Neural cell (in vitro differentiated cells): ENCODE measurements at regions not wholly inside any gene's neighbourhood (a gene's known extent, or its start where the extent isn't known, plus 50 kb on each side); places are given as distances from the start of the nearest gene placed in this dataset.

Source experiments
- H2AFZ ChIP-seq: fragments of 200-600, 300-800 bp; sonication (generic), shearing (Covaris generic); 2 replicates; pipeline ENCODE4 v1.6.0; 2014; ENCODE audit warnings: low read depth, mild to moderate bottlenecking, antibody characterized with exemption, low read length, moderate library complexity
- H3F3A ChIP-seq: fragments of 200-600 bp; shearing (Covaris generic); 2 replicates; pipeline ENCODE4 v1.6.1; 2016; ENCODE audit warnings: mild to moderate bottlenecking, moderate library complexity, mixed read lengths, antibody characterized with exemption, low read length; ENCODE audit not compliant: insufficient read depth, poor library complexity, severe bottlenecking
- H3K27ac ChIP-seq: fragments of 200-600, 300-800 bp; sonication (generic), shearing (Covaris generic); 2 replicates; pipeline ENCODE4 v1.5.1; 2014; ENCODE audit warnings: mild to moderate bottlenecking, low read length, moderate library complexity
- H3K27me3 ChIP-seq: fragments of 300-800, 200-600 bp; sonication (generic), shearing (Covaris generic); 2 replicates; pipeline ENCODE4 v1.6.0; 2014; ENCODE audit warnings: mild to moderate bottlenecking, low read depth, low read length, moderate library complexity; ENCODE audit not compliant: insufficient read depth
- H3K36me3 ChIP-seq: fragments of 300-800, 200-600 bp; sonication (generic), shearing (Covaris generic); 2 replicates; pipeline ENCODE4 v1.5.1; 2014; ENCODE audit warnings: mild to moderate bottlenecking, antibody characterized with exemption, low read length, moderate library complexity; ENCODE audit not compliant: insufficient read depth
- H3K4me2 ChIP-seq: fragments of 300-800, 200-600 bp; sonication (generic), shearing (Covaris generic); 2 replicates; pipeline ENCODE4 v1.6.0; 2014; ENCODE audit warnings: mild to moderate bottlenecking, low read length
- H3K4me3 ChIP-seq: fragments of 300-800, 200-600 bp; sonication (generic), shearing (Covaris generic); 2 replicates; pipeline ENCODE4 v1.5.1; 2014; ENCODE audit warnings: mild to moderate bottlenecking, low read length, moderate library complexity
- H3K79me2 ChIP-seq: fragments of 200-600 bp; shearing (Covaris generic); replicated peaks from 2 replicates; pipeline ENCODE4 v1.6.0; 2014; ENCODE audit warnings: mild to moderate bottlenecking, low read length, moderate library complexity; ENCODE audit not compliant: insufficient read depth
- H3K9ac ChIP-seq: fragments of 300-800, 200-600 bp; sonication (generic), shearing (Covaris generic); 2 replicates; pipeline ENCODE4 v1.6.1; 2016; ENCODE audit warnings: mild to moderate bottlenecking, low read length, mixed read lengths
- H3K9me2 ChIP-seq: fragments of 200-600 bp; shearing (Covaris generic); 2 replicates; pipeline ENCODE4 v1.6.1; 2016; ENCODE audit warnings: mild to moderate bottlenecking, low read length, mixed read lengths; ENCODE audit not compliant: insufficient read depth
- H3K9me3 ChIP-seq: fragments of 200-600, 300-800 bp; sonication (generic), shearing (Covaris generic); 2 replicates; pipeline ENCODE4 v1.6.1; 2016; ENCODE audit warnings: mild to moderate bottlenecking, mixed run types, low read length, moderate library complexity, mixed read lengths
- H4K20me1 ChIP-seq: fragments of 200-600 bp; shearing (Covaris generic); 2 replicates; pipeline ENCODE4 v1.6.1; 2016; ENCODE audit warnings: mild to moderate bottlenecking, mixed run types; ENCODE audit not compliant: insufficient read depth
- EP300 ChIP-seq: fragments of 450-650 bp; conservative IDR thresholded peaks from 2 replicates; pipeline ENCODE4 v1.6.1; 2014; ENCODE audit warnings: antibody characterized with exemption, mild to moderate bottlenecking, moderate library complexity; ENCODE audit not compliant: poor library complexity, severe bottlenecking
- EZH2 ChIP-seq: fragments of 200-600, 300-800 bp; shearing (Covaris generic), sonication (generic); IDR thresholded peaks from 2 replicates; pipeline ENCODE4 v1.6.1; 2014; ENCODE audit warnings: antibody characterized with exemption, low read length, borderline replicate concordance, mild to moderate bottlenecking; ENCODE audit not compliant: insufficient read depth, poor library complexity, severe bottlenecking
- MXI1 ChIP-seq: fragments of 450-650 bp; conservative IDR thresholded peaks from 2 replicates; pipeline ENCODE4 v1.6.1; 2014; ENCODE audit warnings: antibody characterized with exemption, mild to moderate bottlenecking; ENCODE audit not compliant: poor library complexity, severe bottlenecking
- POLR2AphosphoS5 ChIP-seq: IDR thresholded peaks from 2 replicates; pipeline ENCODE4 v1.6.1; 2012
- RAD21 ChIP-seq: fragments of 450-650 bp; conservative IDR thresholded peaks from 2 replicates; pipeline ENCODE4 v1.6.1; 2014; ENCODE audit warnings: antibody characterized with exemption, mild to moderate bottlenecking, moderate library complexity
- REST ChIP-seq: IDR thresholded peaks from 2 replicates; pipeline ENCODE4 v1.6.1; 2012; ENCODE audit warnings: borderline replicate concordance
- SMC3 ChIP-seq: fragments of 450-650 bp; conservative IDR thresholded peaks from 2 replicates; pipeline ENCODE4 v1.6.1; 2014; ENCODE audit warnings: antibody characterized with exemption, mild to moderate bottlenecking, moderate library complexity; ENCODE audit not compliant: poor library complexity
- TAF1 ChIP-seq: IDR thresholded peaks from 2 replicates; pipeline ENCODE4 v1.6.1; 2012; ENCODE audit warnings: low read depth
- TF ChIP-seq, protein P1 (sequence below): fragments of 450-650 bp; IDR thresholded peaks from 2 replicates; pipeline ENCODE4 v1.5.1; 2014; ENCODE audit warnings: antibody characterized with exemption, mild to moderate bottlenecking, moderate library complexity; ENCODE audit not compliant: poor library complexity, severe bottlenecking

DNA sequence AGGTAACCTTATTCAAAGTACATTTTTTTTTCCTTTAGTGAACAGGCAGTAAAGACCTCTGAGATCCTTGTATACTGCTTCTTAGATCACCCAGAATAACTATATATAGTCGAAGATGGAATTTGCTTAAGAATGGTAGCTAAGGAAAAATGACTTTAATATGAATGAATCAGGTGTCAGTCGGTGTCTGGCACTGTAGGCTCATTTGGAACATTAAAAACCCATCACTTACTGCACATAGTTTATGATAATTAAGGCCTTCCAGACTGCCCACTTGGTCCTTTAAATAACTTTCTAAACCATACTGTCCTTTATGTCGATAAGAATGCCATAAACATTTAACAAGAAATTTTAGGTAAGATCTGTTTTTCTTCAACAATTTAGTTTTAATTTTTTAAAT lies 981.8 kb downstream of the ROBO2 start:
- Histone ChIP-seq H3K36me3 (no peaks in the 10 kb centered on the region), H2AFZ (no peak overlapping the region), H3K9ac (no peak overlapping the region), H3F3A (no peaks in the 10 kb centered on the region), H3K4me2 (no peak overlapping the region), H3K27me3 (no peaks in the 10 kb centered on the region), H3K79me2 (no peaks in the 10 kb centered on the region), H4K20me1 (no peaks in the 10 kb centered on the region), H3K9me3 (no peaks in the 10 kb centered on the region), H3K4me3 (no peak overlapping the region), H3K9me2 (no peaks in the 10 kb centered on the region), H3K27ac (no peak overlapping the region)
- TF ChIP-seq TAF1, result no peak
- TF ChIP-seq EZH2, result no peak
- TF ChIP-seq MXI1, result no peak
- TF ChIP-seq, protein P1, sequence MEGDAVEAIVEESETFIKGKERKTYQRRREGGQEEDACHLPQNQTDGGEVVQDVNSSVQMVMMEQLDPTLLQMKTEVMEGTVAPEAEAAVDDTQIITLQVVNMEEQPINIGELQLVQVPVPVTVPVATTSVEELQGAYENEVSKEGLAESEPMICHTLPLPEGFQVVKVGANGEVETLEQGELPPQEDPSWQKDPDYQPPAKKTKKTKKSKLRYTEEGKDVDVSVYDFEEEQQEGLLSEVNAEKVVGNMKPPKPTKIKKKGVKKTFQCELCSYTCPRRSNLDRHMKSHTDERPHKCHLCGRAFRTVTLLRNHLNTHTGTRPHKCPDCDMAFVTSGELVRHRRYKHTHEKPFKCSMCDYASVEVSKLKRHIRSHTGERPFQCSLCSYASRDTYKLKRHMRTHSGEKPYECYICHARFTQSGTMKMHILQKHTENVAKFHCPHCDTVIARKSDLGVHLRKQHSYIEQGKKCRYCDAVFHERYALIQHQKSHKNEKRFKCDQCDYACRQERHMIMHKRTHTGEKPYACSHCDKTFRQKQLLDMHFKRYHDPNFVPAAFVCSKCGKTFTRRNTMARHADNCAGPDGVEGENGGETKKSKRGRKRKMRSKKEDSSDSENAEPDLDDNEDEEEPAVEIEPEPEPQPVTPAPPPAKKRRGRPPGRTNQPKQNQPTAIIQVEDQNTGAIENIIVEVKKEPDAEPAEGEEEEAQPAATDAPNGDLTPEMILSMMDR, result no peak
- no peak for TF ChIP-seq RAD21
- no peak for TF ChIP-seq POLR2AphosphoS5
- no peak for TF ChIP-seq REST
- TF ChIP-seq EP300, result no peak
- no peak for TF ChIP-seq SMC3

GRCh38 chr3:78022232-78022631 lies 982.3 kb downstream of the ROBO2 start:
- Histone ChIP-seq H3F3A (no peaks in the 10 kb centered on the region), H3K27ac (no peak overlapping the region), H3K9ac (no peak overlapping the region), H3K9me3 (no peaks in the 10 kb centered on the region), H3K27me3 (no peaks in the 10 kb centered on the region), H2AFZ (no peak overlapping the region), H3K4me3 (no peak overlapping the region), H4K20me1 (no peaks in the 10 kb centered on the region), H3K4me2 (no peak overlapping the region), H3K36me3 (no peaks in the 10 kb centered on the region), H3K79me2 (no peaks in the 10 kb centered on the region), H3K9me2 (no peaks in the 10 kb centered on the region)
- TF ChIP-seq EP300 (no peak), EZH2 (no peak)

- H3K79me2 ChIP-seq, result no peaks in the 10 kb centered on the region
- H4K20me1 ChIP-seq, result no peaks in the 10 kb centered on the region
- H3K9ac ChIP-seq, result no peak overlapping the region
- H3K36me3 ChIP-seq, result no peaks in the 10 kb centered on the region
- H3K4me3 ChIP-seq, result no peak overlapping the region
- H3K27ac ChIP-seq, result no peak overlapping the region
- no peak for TF ChIP-seq EZH2
- no peak for TF ChIP-seq MXI1
- TF ChIP-seq REST, result no peak
- no peaks in the 10 kb centered on the region for H3F3A ChIP-seq
- H3K9me2 ChIP-seq, result no peaks in the 10 kb centered on the region
- H2AFZ ChIP-seq, result no peak overlapping the region
- H3K27me3 ChIP-seq, result no peaks in the 10 kb centered on the region
- no peaks in the 10 kb centered on the region for H3K9me3 ChIP-seq
- no peak overlapping the region for H3K4me2 ChIP-seq
These were observed 983.4 kb downstream of the ROBO2 start for GRCh38 chr3:78023257-78023656.
